Activated naive CD8-positive, alpha-beta T cell (primary cell): ENCODE measurements at regions not wholly inside any gene's neighbourhood (a gene's known extent, or its start where the extent isn't known, plus 50 kb on each side); places are given as distances from the start of the nearest gene placed in this dataset.

Source experiments
- H3K27ac Mint-ChIP-seq: one replicate; pipeline ENCODE4 v1.8.0; 2021; ENCODE audit warnings: mixed read lengths
- H3K27me3 Mint-ChIP-seq: one replicate; pipeline ENCODE4 v1.8.0; 2021; ENCODE audit warnings: mixed read lengths
- H3K36me3 Mint-ChIP-seq: one replicate; pipeline ENCODE4 v1.8.0; 2021; ENCODE audit warnings: mixed read lengths
- H3K4me1 Mint-ChIP-seq: one replicate; pipeline ENCODE4 v1.8.0; 2021; ENCODE audit warnings: low read depth, mixed read lengths
- H3K4me3 Mint-ChIP-seq: one replicate; pipeline ENCODE4 v1.8.0; 2021; ENCODE audit warnings: mild to moderate bottlenecking, mixed read lengths
- H3K9me3 Mint-ChIP-seq: one replicate; pipeline ENCODE4 v1.8.0; 2021; ENCODE audit warnings: low read depth, mixed read lengths

GRCh38 chr18:10074728-10075127 lies 160.9 kb downstream of the VAPA start:
- Mint-ChIP-seq H3K36me3 (no peaks in the 10 kb centered on the region), H3K9me3 (no peaks in the 10 kb centered on the region), H3K4me1 (peaks cover 10% of the 10 kb centered on the region), H3K4me3 (no peak overlapping the region), H3K27ac (no peak overlapping the region), H3K27me3 (peaks cover 2% of the 10 kb centered on the region)

- Mint-ChIP-seq H3K27ac (no peak overlapping the region), H3K4me3 (no peak overlapping the region)
Observed at GRCh38 chr18:10076502-10077030, 162.8 kb downstream of the VAPA start.

GRCh38 chr18:10077986-10078385 lies 164.2 kb downstream of the VAPA start:
- H3K4me1 Mint-ChIP-seq, result peaks cover 10% of the 10 kb centered on the region
- no peak overlapping the region for H3K27ac Mint-ChIP-seq
- H3K27me3 Mint-ChIP-seq, result peaks cover 2% of the 10 kb centered on the region
- H3K9me3 Mint-ChIP-seq, result peaks cover 5% of the 10 kb centered on the region
- no peaks in the 10 kb centered on the region for H3K36me3 Mint-ChIP-seq
- no peak overlapping the region for H3K4me3 Mint-ChIP-seq

More at GRCh38 chr18:10076502-10077030, 162.8 kb downstream of the VAPA start:
- peaks cover 10% of the 10 kb centered on the region for H3K4me1 Mint-ChIP-seq
- H3K27me3 Mint-ChIP-seq, result peaks cover 2% of the 10 kb centered on the region
- H3K9me3 Mint-ChIP-seq, result no peaks in the 10 kb centered on the region
- H3K36me3 Mint-ChIP-seq, result no peaks in the 10 kb centered on the region

GRCh38 chr18:10080372-10080771 lies 166.6 kb downstream of the VAPA start:
- H3K36me3 Mint-ChIP-seq, result no peaks in the 10 kb centered on the region
- H3K4me1 Mint-ChIP-seq, result no peaks in the 10 kb centered on the region
- H3K9me3 Mint-ChIP-seq, result peaks cover 5% of the 10 kb centered on the region
- H3K27me3 Mint-ChIP-seq, result peaks cover 2% of the 10 kb centered on the region
- no peak overlapping the region for H3K4me3 Mint-ChIP-seq
- no peak overlapping the region for H3K27ac Mint-ChIP-seq

GRCh38 chr18:10081492-10081891 lies 167.7 kb downstream of the VAPA start:
- H3K27ac Mint-ChIP-seq, result no peak overlapping the region
- H3K4me1 Mint-ChIP-seq, result no peaks in the 10 kb centered on the region
- H3K27me3 Mint-ChIP-seq, result peaks cover 5% of the 10 kb centered on the region
- H3K4me3 Mint-ChIP-seq, result no peak overlapping the region
- H3K9me3 Mint-ChIP-seq, result peaks cover 5% of the 10 kb centered on the region
- no peaks in the 10 kb centered on the region for H3K36me3 Mint-ChIP-seq

GRCh38 chr18:10085416-10085815 lies 171.6 kb downstream of the VAPA start:
- Mint-ChIP-seq H3K4me1 (peaks cover 3% of the 10 kb centered on the region), H3K27ac (no peak overlapping the region), H3K27me3 (peaks cover 2% of the 10 kb centered on the region), H3K36me3 (no peaks in the 10 kb centered on the region), H3K9me3 (peaks cover 5% of the 10 kb centered on the region), H3K4me3 (no peak overlapping the region)

GRCh38 chr18:10085876-10086275 lies 172.1 kb downstream of the VAPA start:
- peaks cover 5% of the 10 kb centered on the region for H3K9me3 Mint-ChIP-seq
- H3K4me3 Mint-ChIP-seq, result no peak overlapping the region
- H3K27me3 Mint-ChIP-seq, result peaks cover 2% of the 10 kb centered on the region
- H3K27ac Mint-ChIP-seq, result no peak overlapping the region
- H3K36me3 Mint-ChIP-seq, result no peaks in the 10 kb centered on the region
- peaks cover 3% of the 10 kb centered on the region for H3K4me1 Mint-ChIP-seq

GRCh38 chr18:10086458-10087210 lies 172.8 kb downstream of the VAPA start:
- Mint-ChIP-seq H3K36me3 (no peaks in the 10 kb centered on the region), H3K27ac (no peak overlapping the region), H3K4me1 (peaks cover 3% of the 10 kb centered on the region), H3K4me3 (no peak overlapping the region), H3K27me3 (peaks cover 2% of the 10 kb centered on the region), H3K9me3 (peaks cover 5% of the 10 kb centered on the region)

GRCh38 chr18:10088734-10089133 lies 174.9 kb downstream of the VAPA start:
- Mint-ChIP-seq H3K36me3 (no peaks in the 10 kb centered on the region), H3K27me3 (peaks cover 2% of the 10 kb centered on the region)

GRCh38 chr18:10089881-10090280 lies 176.1 kb downstream of the VAPA start:
- Mint-ChIP-seq H3K36me3 (no peaks in the 10 kb centered on the region), H3K27ac (no peak overlapping the region), H3K4me1 (peaks cover 3% of the 10 kb centered on the region), H3K4me3 (no peak overlapping the region), H3K27me3 (peaks cover 2% of the 10 kb centered on the region), H3K9me3 (no peaks in the 10 kb centered on the region)

More at GRCh38 chr18:10088734-10089133, 174.9 kb downstream of the VAPA start:
- H3K4me1 Mint-ChIP-seq, result peaks cover 3% of the 10 kb centered on the region
- no peak overlapping the region for H3K4me3 Mint-ChIP-seq
- H3K9me3 Mint-ChIP-seq, result no peaks in the 10 kb centered on the region
- no peak overlapping the region for H3K27ac Mint-ChIP-seq

- Mint-ChIP-seq H3K9me3 (no peaks in the 10 kb centered on the region), H3K4me3 (no peak overlapping the region)
Observed at GRCh38 chr18:10090668-10091067, 176.9 kb downstream of the VAPA start.

GRCh38 chr18:10093445-10093844 lies 179.6 kb downstream of the VAPA start:
- no peak overlapping the region for H3K4me3 Mint-ChIP-seq
- no peaks in the 10 kb centered on the region for H3K9me3 Mint-ChIP-seq
- no peak overlapping the region for H3K27ac Mint-ChIP-seq
- H3K27me3 Mint-ChIP-seq, result no peaks in the 10 kb centered on the region
- no peaks in the 10 kb centered on the region for H3K36me3 Mint-ChIP-seq
- peaks cover 3% of the 10 kb centered on the region for H3K4me1 Mint-ChIP-seq

More at GRCh38 chr18:10090668-10091067, 176.9 kb downstream of the VAPA start:
- no peaks in the 10 kb centered on the region for H3K36me3 Mint-ChIP-seq
- H3K27ac Mint-ChIP-seq, result no peak overlapping the region
- H3K27me3 Mint-ChIP-seq, result peaks cover 2% of the 10 kb centered on the region
- H3K4me1 Mint-ChIP-seq, result peaks cover 3% of the 10 kb centered on the region

- Mint-ChIP-seq H3K4me3 (no peak overlapping the region), H3K27me3 (no peaks in the 10 kb centered on the region), H3K36me3 (no peaks in the 10 kb centered on the region), H3K4me1 (peaks cover 3% of the 10 kb centered on the region), H3K27ac (no peak overlapping the region), H3K9me3 (no peaks in the 10 kb centered on the region)
Observed at GRCh38 chr18:10094154-10094553, 180.3 kb downstream of the VAPA start.

GRCh38 chr18:10094655-10095054 lies 180.8 kb downstream of the VAPA start:
- H3K4me1 Mint-ChIP-seq, result peaks cover 3% of the 10 kb centered on the region
- H3K9me3 Mint-ChIP-seq, result no peaks in the 10 kb centered on the region
- H3K27ac Mint-ChIP-seq, result no peak overlapping the region
- no peaks in the 10 kb centered on the region for H3K36me3 Mint-ChIP-seq
- H3K27me3 Mint-ChIP-seq, result no peaks in the 10 kb centered on the region
- H3K4me3 Mint-ChIP-seq, result no peak overlapping the region

- Mint-ChIP-seq H3K27ac (no peak overlapping the region), H3K36me3 (no peaks in the 10 kb centered on the region), H3K4me3 (no peak overlapping the region), H3K27me3 (no peaks in the 10 kb centered on the region), H3K4me1 (peaks cover under 1% of the 10 kb centered on the region), H3K9me3 (no peaks in the 10 kb centered on the region)
Observed at GRCh38 chr18:10095356-10095755, 181.5 kb downstream of the VAPA start.
